Activated T-cell treated with anti-CD3 and anti-CD28 coated beads, Interleukin-2, amount 50 U/mL, for 72 hours (primary cell): ENCODE measurements at regions not wholly inside any gene's neighbourhood (a gene's known extent, or its start where the extent isn't known, plus 50 kb on each side); places are given as distances from the start of the nearest gene placed in this dataset.
"Not testable (repeated sequence)": the region's sequence is repeated elsewhere in the genome, so short reads cannot be mapped to it uniquely, and the experiment has no call there.

Experiments
- ATAC-seq, 2 donors: fragments of 150-1000 bp; cut with Tn5 transposase; replicated peaks in 1 of 2; 2 replicates each; pipeline ENCODE4 v1.10.0; 2021; ENCODE audit warnings: moderate library complexity in 2 of 2, mild to moderate bottlenecking in 1 of 2
- DNase-seq, 2 donors: peaks; one replicate each; pipeline ENCODE4 v3.0.0; 2021 to 2022; ENCODE audit warnings: mixed read lengths in 1 of 2
- H3K27ac Mint-ChIP-seq: one replicate; pipeline ENCODE4 v1.8.0; 2022; ENCODE audit warnings: mild to moderate bottlenecking, moderate library complexity, mixed read lengths
- H3K27me3 Mint-ChIP-seq: one replicate; pipeline ENCODE4 v1.8.0; 2022; ENCODE audit warnings: low read depth, mixed read lengths
- H3K36me3 Mint-ChIP-seq, 2 donors: one replicate each; pipeline ENCODE4 v1.8.0; 2022; ENCODE audit warnings: mixed read lengths in 2 of 2, mild to moderate bottlenecking in 1 of 2; ENCODE audit not compliant: insufficient read depth in 2 of 2
- H3K4me1 Mint-ChIP-seq: one replicate; pipeline ENCODE4 v1.8.0; 2022; ENCODE audit warnings: low read depth, mixed read lengths
- H3K4me3 Mint-ChIP-seq, 2 donors: one replicate each; pipeline ENCODE4 v1.8.0; 2022; ENCODE audit warnings: mild to moderate bottlenecking in 2 of 2, mixed read lengths in 2 of 2, moderate library complexity in 2 of 2
- H3K9me3 Mint-ChIP-seq, 2 donors: one replicate each; pipeline ENCODE4 v1.8.0; 2022; ENCODE audit warnings: mixed read lengths in 2 of 2

DNA sequence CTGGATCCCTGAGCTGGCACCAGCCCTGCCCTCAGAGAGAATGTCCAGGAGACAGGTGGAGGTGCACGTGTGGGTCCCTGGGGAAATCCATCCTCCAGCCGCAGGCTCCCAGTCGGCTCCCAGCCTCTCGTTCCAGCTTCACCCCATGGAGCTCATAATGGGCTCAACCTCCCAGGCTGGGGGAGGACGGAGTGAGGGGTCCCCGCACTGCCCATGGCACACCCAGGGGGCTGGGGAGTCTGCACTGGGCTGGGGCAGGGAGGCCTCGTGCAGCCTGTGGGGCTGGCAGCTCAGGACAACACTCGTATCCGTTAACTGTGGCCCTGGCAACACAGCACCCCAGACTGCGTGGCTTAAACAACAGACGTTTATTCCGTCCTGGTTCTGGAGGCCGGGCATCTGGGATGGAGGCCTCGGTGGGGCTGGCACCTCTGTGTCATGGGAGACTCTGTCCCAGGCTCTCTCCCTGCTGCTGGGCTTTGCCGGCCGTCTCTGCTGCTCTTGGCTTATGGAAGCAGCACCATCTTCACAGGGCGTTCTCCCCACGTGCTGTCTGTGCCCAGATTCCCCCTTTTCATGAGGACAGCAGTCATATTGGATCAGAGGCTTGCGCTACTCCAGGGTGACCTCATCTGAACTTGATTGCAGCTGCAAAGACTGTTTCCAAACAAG lies 223.6 kb downstream of the TMEM121 start:
- H3K36me3 Mint-ChIP-seq, DNase-seq, ATAC-seq, H3K4me3 Mint-ChIP-seq, H3K27me3 Mint-ChIP-seq, H3K27ac Mint-ChIP-seq, H3K9me3 Mint-ChIP-seq: not testable (repeated sequence)
- peaks cover 10% of the 10 kb centered on the region for H3K4me1 Mint-ChIP-seq

DNA sequence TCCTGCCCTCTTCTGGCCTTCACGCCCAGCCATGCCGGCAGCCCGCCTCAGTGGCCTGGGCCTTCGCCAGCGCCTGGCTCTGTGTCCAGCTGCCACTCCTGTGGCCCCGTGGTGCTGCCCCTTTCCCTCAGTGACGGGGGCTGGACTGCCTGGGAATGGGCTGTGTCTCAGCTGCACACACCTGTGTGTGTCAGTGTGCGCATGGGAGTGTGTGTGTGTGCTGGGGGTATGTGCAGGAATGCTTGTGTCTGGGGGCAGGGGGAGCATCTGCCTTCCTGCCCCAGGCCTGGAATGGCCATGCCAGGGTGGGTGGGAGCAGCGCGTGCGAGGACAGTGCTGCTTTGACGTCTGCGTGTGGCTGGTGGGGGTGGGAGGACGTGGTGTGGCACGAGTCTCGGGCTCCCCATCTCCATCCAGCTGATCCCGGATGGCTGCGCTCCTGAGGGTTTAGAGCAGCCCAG lies 224.9 kb downstream of the TMEM121 start:
- H3K36me3 Mint-ChIP-seq, H3K4me3 Mint-ChIP-seq, H3K9me3 Mint-ChIP-seq, DNase-seq, ATAC-seq, H3K27ac Mint-ChIP-seq, H3K27me3 Mint-ChIP-seq: not testable (repeated sequence)
- peaks cover 10% of the 10 kb centered on the region for H3K4me1 Mint-ChIP-seq

- H3K4me1 Mint-ChIP-seq, result peaks cover 10% of the 10 kb centered on the region
- H3K36me3 Mint-ChIP-seq, H3K27me3 Mint-ChIP-seq, DNase-seq, H3K4me3 Mint-ChIP-seq, H3K9me3 Mint-ChIP-seq, H3K27ac Mint-ChIP-seq, ATAC-seq: not testable (repeated sequence)
These were observed 226.0 kb downstream of the TMEM121 start for GRCh38 chr14:105752420-105752819.

GRCh38 chr14:105760691-105761344 lies 234.4 kb downstream of the TMEM121 start:
- no peak for ATAC-seq
- Mint-ChIP-seq H3K27me3 (no peaks in the 10 kb centered on the region), H3K27ac (no peak overlapping the region), H3K9me3 (peaks cover 0 to 2% of the 10 kb centered on the region in 2 donors), H3K4me3 (no peak overlapping the region), H3K4me1 (peaks cover 4% of the 10 kb centered on the region), H3K36me3 (no peaks in the 10 kb centered on the region)
- no peak for DNase-seq

GRCh38 chr14:105761345-105761740 lies 235.0 kb downstream of the TMEM121 start:
- not testable (repeated sequence) for H3K27ac Mint-ChIP-seq, H3K4me1 Mint-ChIP-seq, H3K9me3 Mint-ChIP-seq, H3K4me3 Mint-ChIP-seq, H3K27me3 Mint-ChIP-seq, ATAC-seq, H3K36me3 Mint-ChIP-seq, DNase-seq

- DNase-seq, result no peak
- H3K9me3 Mint-ChIP-seq, result peaks cover 0 to 2% of the 10 kb centered on the region in 2 donors
- H3K27me3 Mint-ChIP-seq, result no peaks in the 10 kb centered on the region
- ATAC-seq, result no peak
- H3K36me3 Mint-ChIP-seq, result no peaks in the 10 kb centered on the region
- H3K4me3 Mint-ChIP-seq, result no peak overlapping the region
- H3K4me1 Mint-ChIP-seq, result peaks cover 4% of the 10 kb centered on the region
- H3K27ac Mint-ChIP-seq, result no peak overlapping the region
These were observed 235.5 kb downstream of the TMEM121 start for GRCh38 chr14:105761842-105762241.

GRCh38 chr14:105762262-105762661 lies 235.9 kb downstream of the TMEM121 start:
- H3K9me3 Mint-ChIP-seq, H3K27me3 Mint-ChIP-seq, H3K4me3 Mint-ChIP-seq, ATAC-seq, DNase-seq, H3K36me3 Mint-ChIP-seq, H3K4me1 Mint-ChIP-seq, H3K27ac Mint-ChIP-seq: not testable (repeated sequence)

DNA sequence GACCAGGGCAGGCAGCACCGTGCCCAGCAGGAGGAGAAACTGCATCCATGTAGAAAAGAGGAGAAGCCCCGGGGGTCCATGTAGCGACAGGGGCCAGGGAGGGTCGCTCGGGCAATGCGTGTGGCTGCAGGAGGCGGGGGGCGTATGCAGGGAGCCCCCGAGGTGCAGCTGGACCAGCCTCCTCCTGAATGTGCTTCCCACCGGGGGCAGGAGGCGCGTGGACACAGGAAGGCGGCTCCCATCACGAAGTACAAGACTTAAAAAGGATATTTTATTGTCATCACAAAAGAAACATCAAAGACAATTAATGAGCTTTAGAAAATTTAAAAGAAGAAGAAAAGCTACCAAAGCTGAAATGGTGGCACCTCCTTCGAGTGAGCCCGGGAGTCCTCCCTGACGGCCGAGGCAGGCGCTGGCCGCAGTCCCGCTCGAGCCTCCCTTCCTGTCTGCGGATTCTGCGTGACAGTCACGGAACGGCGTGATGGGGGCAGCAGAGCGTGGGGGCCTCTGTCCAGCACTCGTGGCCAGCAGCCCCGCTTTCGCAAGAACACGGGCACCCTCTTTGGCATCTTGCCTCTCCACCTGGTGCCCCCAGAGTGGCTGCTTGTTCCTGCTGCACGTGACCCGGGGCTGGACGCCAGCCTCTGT lies 238.0 kb downstream of the TMEM121 start:
- not testable (repeated sequence) for DNase-seq, H3K4me1 Mint-ChIP-seq, H3K36me3 Mint-ChIP-seq, H3K27me3 Mint-ChIP-seq, H3K4me3 Mint-ChIP-seq, H3K9me3 Mint-ChIP-seq, H3K27ac Mint-ChIP-seq, ATAC-seq

DNA sequence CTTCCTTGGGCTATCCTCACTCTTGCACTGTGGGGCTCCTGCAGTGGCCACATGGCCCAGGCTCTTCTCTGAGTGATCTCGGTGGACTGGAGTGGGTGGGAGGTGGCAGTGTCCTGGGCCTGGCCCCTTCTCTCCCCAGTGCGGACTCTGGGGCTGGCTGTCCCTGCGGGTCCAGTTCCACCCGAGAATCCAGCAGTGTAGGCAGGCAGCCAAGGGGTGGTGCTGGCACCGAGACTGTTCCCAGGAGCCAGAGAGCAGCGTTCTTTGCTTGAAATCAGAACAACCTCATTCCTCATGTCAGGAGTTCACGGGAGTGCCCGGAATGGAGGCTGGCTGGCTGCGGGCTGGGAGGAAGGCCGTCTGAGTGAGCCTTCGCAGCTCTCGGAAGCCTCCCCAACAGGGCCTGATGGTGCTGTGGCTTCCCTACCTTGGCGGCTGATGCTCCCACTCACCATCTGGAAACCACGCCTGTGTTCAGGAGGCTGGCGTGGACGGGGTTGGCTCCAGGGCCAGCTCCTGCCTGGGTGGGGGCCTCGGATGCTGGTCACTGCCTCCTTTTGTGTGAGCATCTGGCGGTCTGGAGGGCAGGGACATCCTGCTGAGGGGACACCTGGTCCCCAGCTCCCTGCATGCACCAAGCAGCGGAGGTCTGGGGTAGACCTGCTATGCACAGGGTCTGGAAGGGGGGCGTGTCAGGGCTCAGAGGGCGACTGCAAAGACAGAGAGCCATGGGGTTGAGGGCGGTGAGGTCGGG lies 238.9 kb downstream of the TMEM121 start:
- not testable (repeated sequence) for H3K9me3 Mint-ChIP-seq, H3K27me3 Mint-ChIP-seq, H3K4me3 Mint-ChIP-seq, DNase-seq, H3K4me1 Mint-ChIP-seq, ATAC-seq, H3K36me3 Mint-ChIP-seq, H3K27ac Mint-ChIP-seq

DNA sequence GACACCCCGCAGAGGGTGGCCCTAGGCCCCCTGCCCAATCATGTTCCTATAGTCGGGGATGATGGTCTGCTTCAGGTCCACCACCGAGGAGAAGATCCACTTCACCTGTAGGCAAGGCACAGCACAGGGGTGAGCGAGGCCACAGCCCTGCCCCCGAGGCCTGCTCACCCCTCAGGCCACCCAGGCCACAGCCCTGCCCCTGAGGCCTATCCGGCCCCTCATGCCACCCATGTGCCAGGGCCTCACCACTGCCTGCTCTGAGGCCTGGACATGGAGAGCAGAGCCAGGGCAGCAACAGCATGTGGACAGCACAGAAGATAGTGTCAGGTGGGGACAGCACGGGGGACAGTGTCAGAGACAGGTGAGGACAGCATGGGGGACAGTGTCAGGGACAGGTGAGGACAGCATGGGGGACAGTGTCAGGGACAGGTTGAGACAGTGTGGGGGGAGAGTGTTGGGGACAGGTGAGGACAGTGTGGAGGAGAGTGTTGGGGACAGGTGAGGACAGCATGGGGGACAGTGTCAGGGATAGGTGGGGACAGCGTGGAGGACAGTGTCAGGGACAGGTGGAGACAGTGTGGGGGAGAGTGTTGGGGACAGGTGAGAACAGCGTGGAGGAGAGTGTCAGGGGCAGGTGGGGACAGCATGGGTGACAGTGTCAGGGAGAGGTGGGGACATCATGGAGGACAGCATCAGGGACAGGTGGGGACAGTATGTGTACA lies 239.7 kb downstream of the TMEM121 start:
- Mint-ChIP-seq H3K4me1 (peaks cover 4% of the 10 kb centered on the region), H3K27me3 (no peaks in the 10 kb centered on the region), H3K36me3 (no peaks in the 10 kb centered on the region), H3K4me3 (no peak overlapping the region), H3K27ac (no peak overlapping the region), H3K9me3 (no peaks in the 10 kb centered on the region)
- DNase-seq, result no peak
- no peak for ATAC-seq

DNA sequence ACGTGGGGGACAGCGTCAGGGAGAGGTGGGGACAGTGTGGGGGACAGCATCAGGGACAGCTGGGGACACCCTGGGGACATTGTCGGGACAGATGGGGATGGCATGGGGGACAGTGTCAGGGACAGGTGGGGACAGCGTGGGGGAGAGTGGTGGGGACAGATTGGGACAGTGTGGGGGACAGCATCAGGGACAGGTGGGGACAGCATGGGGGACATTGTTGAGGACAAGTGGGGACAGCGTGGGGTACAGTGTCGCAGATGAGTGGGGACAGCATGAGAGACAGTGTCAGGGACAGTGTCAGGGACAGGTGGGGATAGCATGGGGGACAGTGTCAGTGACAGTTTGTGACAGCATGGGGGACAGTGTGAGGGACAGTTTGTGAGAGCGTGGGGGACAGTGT lies 240.9 kb downstream of the TMEM121 start:
- no peaks in the 10 kb centered on the region for H3K36me3 Mint-ChIP-seq

GRCh38 chr14:105768039-105768438 lies 241.7 kb downstream of the TMEM121 start:
- H3K4me3 Mint-ChIP-seq, H3K4me1 Mint-ChIP-seq, H3K9me3 Mint-ChIP-seq, H3K27me3 Mint-ChIP-seq, ATAC-seq, DNase-seq, H3K27ac Mint-ChIP-seq, H3K36me3 Mint-ChIP-seq: not testable (repeated sequence)

More for the DNA sequence above, 240.9 kb downstream of the TMEM121 start:
- Mint-ChIP-seq H3K4me3 (no peak overlapping the region), H3K27ac (no peak overlapping the region), H3K9me3 (no peaks in the 10 kb centered on the region), H3K4me1 (no peaks in the 10 kb centered on the region), H3K27me3 (no peaks in the 10 kb centered on the region)
- DNase-seq, result no peak
- no peak for ATAC-seq
